Caco-2 (cell line): ENCODE measurements at regions not wholly inside any gene's neighbourhood (a gene's known extent, or its start where the extent isn't known, plus 50 kb on each side); places are given as distances from the start of the nearest gene placed in this dataset.

Source experiments
- BruUV-seq: library from RNA; stranded (reverse); fragments of 400-500 nt; replicated peaks from 2 replicates; lab custom pipeline; 2021; lab: Mats Ljungman, UMichigan
- CTCF ChIA-PET: fragments of 300-600 bp; sonication (Branson Sonifier 250); formaldehyde crosslinking; loops from one replicate; lab custom pipeline; 2022; ENCODE audit warnings: antibody characterized with exemption; lab: Charles Lee
- POLR2A ChIA-PET: fragments of 300-600 bp; sonication (Branson Sonifier 250); formaldehyde crosslinking; loops from one replicate; lab custom pipeline; 2022; ENCODE audit warnings: antibody characterized with exemption; lab: Charles Lee
- DNase-seq, 2 experiments: peaks; one replicate each; pipeline versions ENCODE4 v3.0.0 to v3.0.0-alpha.2; 2020 to 2022
- H3K27me3 ChIP-seq: replicated peaks from 2 replicates; pipeline ENCODE4 v1.6.0; 2011; ENCODE audit warnings: low read length; ENCODE audit not compliant: control insufficient read depth, insufficient read depth
- H3K36me3 ChIP-seq: 2 replicates; pipeline ENCODE4 v1.5.1; 2011; ENCODE audit warnings: low read length; ENCODE audit not compliant: control insufficient read depth, insufficient read depth
- H3K4me1 ChIP-seq: fragments of 250-450 bp; sonication (Bioruptor Pico); 2 replicates; pipeline ENCODE4 v1.5.1; 2020; ENCODE audit warnings: mild to moderate bottlenecking
- H3K4me3 ChIP-seq: 2 replicates; pipeline ENCODE4 v1.5.1; 2011; ENCODE audit warnings: low read depth, mild to moderate bottlenecking, control low read depth, low read length
- H3K9me3 ChIP-seq: fragments of 250-450 bp; sonication (Bioruptor Pico); 2 replicates; pipeline ENCODE4 v1.5.1; 2020; ENCODE audit warnings: mild to moderate bottlenecking, moderate library complexity
- H3K27ac Mint-ChIP-seq: one replicate; pipeline ENCODE4 v1.8.0; 2022; ENCODE audit warnings: mixed read lengths; ENCODE audit not compliant: unreplicated experiment
- H3K27me3 Mint-ChIP-seq: one replicate; pipeline ENCODE4 v1.8.0; 2022; ENCODE audit warnings: mixed read lengths; ENCODE audit not compliant: insufficient read depth, unreplicated experiment
- H3K36me3 Mint-ChIP-seq: one replicate; pipeline ENCODE4 v1.8.0; 2022; ENCODE audit warnings: mild to moderate bottlenecking, mixed read lengths; ENCODE audit not compliant: insufficient read depth, unreplicated experiment
- H3K4me1 Mint-ChIP-seq: one replicate; pipeline ENCODE4 v1.8.0; 2022; ENCODE audit warnings: low read depth, mixed read lengths; ENCODE audit not compliant: unreplicated experiment
- H3K4me3 Mint-ChIP-seq: one replicate; pipeline ENCODE4 v1.8.0; 2022; ENCODE audit warnings: mild to moderate bottlenecking, moderate library complexity, mixed read lengths; ENCODE audit not compliant: unreplicated experiment
- H3K9me3 Mint-ChIP-seq: one replicate; pipeline ENCODE4 v1.8.0; 2022; ENCODE audit warnings: mixed read lengths; ENCODE audit not compliant: unreplicated experiment
- intact Hi-C: fragments of 100-400 bp; cut with micrococcal nuclease; formaldehyde crosslinking; loops from one replicate; pipeline ENCODE4 v1.10.0; 2022; ENCODE audit not compliant: unreplicated experiment
- TF ChIP-seq, protein P1 (sequence below), 2 experiments: fragments of 200-600 bp in 1 of 2; IDR thresholded peaks; 1 replicate in 1 of 2; 2 replicates in 1 of 2; pipeline versions ENCODE4 v1.5.1 to v1.8.0; 2011 to 2022; ENCODE audit warnings: antibody characterized with exemption in 1 of 2, control low read depth in 1 of 2, inconsistent platforms in 1 of 2, low read depth in 1 of 2, low read length in 1 of 2, mild to moderate bottlenecking in 1 of 2, moderate library complexity in 1 of 2; ENCODE audit not compliant: insufficient read depth in 1 of 2, severe bottlenecking in 1 of 2, unreplicated experiment in 1 of 2

DNA sequence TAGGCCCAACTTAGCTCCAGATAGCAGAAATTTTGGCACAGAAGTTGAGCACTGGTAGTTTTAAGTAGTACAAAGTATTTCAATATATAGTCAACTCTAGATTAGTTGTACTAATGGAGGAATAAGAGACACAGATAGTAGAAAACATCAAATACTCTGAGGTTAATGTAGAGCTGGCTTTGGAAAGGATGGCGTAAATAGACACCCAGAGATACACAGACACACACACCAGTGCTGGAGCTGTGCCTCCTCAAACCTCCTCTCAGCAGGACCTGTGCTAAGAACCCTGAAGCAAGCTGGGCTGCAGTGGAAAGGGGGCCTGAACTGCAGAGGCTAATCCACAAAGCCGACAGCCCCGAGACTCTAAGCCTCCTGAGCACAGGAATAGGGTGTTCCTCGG lies 67.0 kb upstream of the EDEM3 start:
- H3K4me1 Mint-ChIP-seq: peaks cover 7% of the 10 kb centered on the region
- no TSS peak for BruUV-seq
- no peaks in the 10 kb centered on the region for H3K9me3 ChIP-seq
- intact Hi-C loops: no loop called here
- no peaks in the 10 kb centered on the region for H3K27me3 ChIP-seq
- POLR2A ChIA-PET: no interaction called here
- CTCF ChIA-PET: no interaction called here
- DNase-seq: no peak
- H3K4me3 Mint-ChIP-seq: no peak overlapping the region
- no peaks in the 10 kb centered on the region for H3K36me3 ChIP-seq
- H3K27me3 Mint-ChIP-seq: no peaks in the 10 kb centered on the region
- H3K4me3 ChIP-seq: no peak overlapping the region
- H3K9me3 Mint-ChIP-seq: no peaks in the 10 kb centered on the region
- no peak overlapping the region for H3K27ac Mint-ChIP-seq
- H3K4me1 ChIP-seq: no peaks in the 10 kb centered on the region
- TF ChIP-seq, protein P1, sequence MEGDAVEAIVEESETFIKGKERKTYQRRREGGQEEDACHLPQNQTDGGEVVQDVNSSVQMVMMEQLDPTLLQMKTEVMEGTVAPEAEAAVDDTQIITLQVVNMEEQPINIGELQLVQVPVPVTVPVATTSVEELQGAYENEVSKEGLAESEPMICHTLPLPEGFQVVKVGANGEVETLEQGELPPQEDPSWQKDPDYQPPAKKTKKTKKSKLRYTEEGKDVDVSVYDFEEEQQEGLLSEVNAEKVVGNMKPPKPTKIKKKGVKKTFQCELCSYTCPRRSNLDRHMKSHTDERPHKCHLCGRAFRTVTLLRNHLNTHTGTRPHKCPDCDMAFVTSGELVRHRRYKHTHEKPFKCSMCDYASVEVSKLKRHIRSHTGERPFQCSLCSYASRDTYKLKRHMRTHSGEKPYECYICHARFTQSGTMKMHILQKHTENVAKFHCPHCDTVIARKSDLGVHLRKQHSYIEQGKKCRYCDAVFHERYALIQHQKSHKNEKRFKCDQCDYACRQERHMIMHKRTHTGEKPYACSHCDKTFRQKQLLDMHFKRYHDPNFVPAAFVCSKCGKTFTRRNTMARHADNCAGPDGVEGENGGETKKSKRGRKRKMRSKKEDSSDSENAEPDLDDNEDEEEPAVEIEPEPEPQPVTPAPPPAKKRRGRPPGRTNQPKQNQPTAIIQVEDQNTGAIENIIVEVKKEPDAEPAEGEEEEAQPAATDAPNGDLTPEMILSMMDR (IDR thresholded peaks at IDR 0.05; ENCODE audit: insufficient read depth in 1 of 2, low read depth in 1 of 2, low read length in 1 of 2, severe bottlenecking in 1 of 2, unreplicated experiment in 1 of 2): no peak
- H3K36me3 Mint-ChIP-seq: no peaks in the 10 kb centered on the region

DNA sequence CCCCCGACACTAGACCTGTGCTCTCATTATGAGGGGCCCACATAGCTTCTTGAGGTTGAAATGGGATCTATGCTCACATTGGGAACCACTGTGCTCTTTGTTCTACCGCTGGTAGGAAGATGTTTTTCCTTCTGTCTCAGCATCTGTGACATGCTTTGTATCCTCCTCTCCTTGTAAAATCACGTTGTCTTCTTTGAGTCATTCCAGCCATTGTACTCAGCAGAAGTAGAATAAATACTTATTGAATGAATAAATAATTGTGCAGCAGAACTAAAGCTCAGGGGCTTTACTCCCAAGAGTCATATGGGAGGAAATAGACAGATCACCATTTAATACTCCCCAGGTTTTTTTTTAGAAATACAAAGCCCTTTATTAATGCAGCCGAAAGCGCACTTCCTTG lies 66.3 kb upstream of the EDEM3 start:
- H3K27me3 Mint-ChIP-seq: no peaks in the 10 kb centered on the region
- H3K4me3 Mint-ChIP-seq: no peak overlapping the region
- no peak overlapping the region for H3K4me3 ChIP-seq
- BruUV-seq: no TSS peak
- no peaks in the 10 kb centered on the region for H3K9me3 Mint-ChIP-seq
- no peaks in the 10 kb centered on the region for H3K4me1 ChIP-seq
- no peaks in the 10 kb centered on the region for H3K36me3 Mint-ChIP-seq
- intact Hi-C loops: no loop called here
- no peak for DNase-seq
- H3K9me3 ChIP-seq: no peaks in the 10 kb centered on the region
- TF ChIP-seq, protein P1 (IDR thresholded peaks at IDR 0.05; ENCODE audit: insufficient read depth in 1 of 2, low read depth in 1 of 2, low read length in 1 of 2, severe bottlenecking in 1 of 2, unreplicated experiment in 1 of 2): no peak
- H3K36me3 ChIP-seq: no peaks in the 10 kb centered on the region
- H3K27me3 ChIP-seq: no peaks in the 10 kb centered on the region
- H3K27ac Mint-ChIP-seq: no peak overlapping the region
- ChIA-PET POLR2A (no interaction called here), CTCF (no interaction called here)
- peaks cover 7% of the 10 kb centered on the region for H3K4me1 Mint-ChIP-seq

DNA sequence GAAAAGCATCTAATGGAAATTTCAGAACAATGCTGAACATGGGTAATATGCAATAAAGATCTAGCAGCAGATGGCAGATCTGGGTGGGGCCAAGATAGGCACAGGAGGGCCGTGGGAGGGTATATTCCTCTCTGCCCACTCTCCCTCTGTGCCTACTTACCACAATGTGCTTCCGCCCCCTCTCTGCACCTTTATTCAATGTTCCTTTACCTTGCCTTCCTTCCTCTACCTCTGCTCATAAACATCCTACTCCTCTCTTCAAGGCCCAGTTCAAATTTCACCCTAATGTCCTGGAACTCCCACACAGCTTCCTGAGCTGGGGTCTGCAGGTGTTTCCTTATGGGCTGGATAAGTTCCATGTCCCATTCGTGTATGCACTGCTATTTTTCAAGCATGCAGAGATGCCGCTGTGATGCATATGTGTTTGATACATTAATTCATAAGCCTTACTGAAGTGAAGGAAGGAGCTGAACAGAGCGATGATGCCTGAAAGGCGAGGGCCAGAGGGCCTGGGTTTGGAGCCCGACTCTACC lies 65.6 kb upstream of the EDEM3 start:
- Histone ChIP-seq H3K36me3 (no peaks in the 10 kb centered on the region), H3K4me1 (no peaks in the 10 kb centered on the region), H3K4me3 (no peak overlapping the region), H3K27me3 (no peaks in the 10 kb centered on the region), H3K9me3 (no peaks in the 10 kb centered on the region)
- TF ChIP-seq, protein P1 (IDR thresholded peaks at IDR 0.05; ENCODE audit: insufficient read depth in 1 of 2, low read depth in 1 of 2, low read length in 1 of 2, severe bottlenecking in 1 of 2, unreplicated experiment in 1 of 2): no peak
- Mint-ChIP-seq H3K36me3 (no peaks in the 10 kb centered on the region), H3K27me3 (no peaks in the 10 kb centered on the region), H3K27ac (no peak overlapping the region), H3K9me3 (no peaks in the 10 kb centered on the region), H3K4me1 (peaks cover 7% of the 10 kb centered on the region), H3K4me3 (no peak overlapping the region)
- ChIA-PET CTCF (no interaction called here), POLR2A (no interaction called here)
- intact Hi-C loops: no loop called here
- DNase-seq: no peak
- no TSS peak for BruUV-seq
